SK-N-SH treated with all-trans-retinoic acid at 6 μM for 48 hours (cell line): ENCODE measurements at regions not wholly inside any gene's neighbourhood (a gene's known extent, or its start where the extent isn't known, plus 50 kb on each side); places are given as distances from the start of the nearest gene placed in this dataset.

Experiments used
- ATAC-seq: fragments of 200-7000 bp; cut with Tn5 transposase; 3 replicates; pipeline ENCODE4 v1.9.1; 2020; ENCODE audit warnings: mild to moderate bottlenecking, moderate library complexity
- ARNTL ChIP-seq: fragments of 450-650 bp; formaldehyde crosslinking; IDR thresholded peaks from 2 replicates; pipeline ENCODE4 v1.5.0; 2020; ENCODE audit warnings: low read depth, mild to moderate bottlenecking, moderate library complexity, borderline replicate concordance
- BACH2 ChIP-seq: fragments of 250-450 bp; sonication (Bioruptor Pico); IDR thresholded peaks from 2 replicates; pipeline ENCODE4 v1.9.0; 2021; ENCODE audit warnings: mild to moderate bottlenecking, borderline replicate concordance
- CREB5 ChIP-seq: fragments of 250-450 bp; sonication (Bioruptor Pico); IDR thresholded peaks from 2 replicates; pipeline ENCODE4 v1.5.1; 2020; ENCODE audit warnings: low read depth, mild to moderate bottlenecking, moderate library complexity
- CSDC2 ChIP-seq: fragments of 250-450 bp; sonication (Bioruptor Pico); IDR thresholded peaks from 2 replicates; pipeline ENCODE4 v1.5.0; 2020; ENCODE audit warnings: mild to moderate bottlenecking, moderate library complexity
- CSRNP3 ChIP-seq: fragments of 250-450 bp; sonication (Bioruptor Pico); IDR thresholded peaks from 2 replicates; pipeline ENCODE4 v1.5.1; 2021; ENCODE audit warnings: mild to moderate bottlenecking, moderate library complexity
- ESRRG ChIP-seq: fragments of 250-450 bp; sonication (Bioruptor Pico); IDR thresholded peaks from 2 replicates; pipeline ENCODE4 v1.6.1; 2021; ENCODE audit warnings: mild to moderate bottlenecking
- GLIS3 ChIP-seq: fragments of 250-450 bp; sonication (Bioruptor Pico); IDR thresholded peaks from 2 replicates; pipeline ENCODE4 v1.5.0; 2020; ENCODE audit warnings: mild to moderate bottlenecking, moderate library complexity
- ISL1 ChIP-seq: fragments of 250-450 bp; sonication (Bioruptor Pico); IDR thresholded peaks from 2 replicates; pipeline ENCODE4 v2.1.2; 2022; ENCODE audit warnings: mild to moderate bottlenecking, moderate library complexity
- OSR1 ChIP-seq: fragments of 250-450 bp; sonication (Bioruptor Pico); IDR thresholded peaks from 2 replicates; pipeline ENCODE4 v1.8.0; 2022; ENCODE audit warnings: moderate library complexity, mild to moderate bottlenecking, inconsistent platforms
- PATZ1 ChIP-seq: fragments of 250-450 bp; sonication (Bioruptor Pico); IDR thresholded peaks from 2 replicates; pipeline ENCODE4 v1.8.0; 2020; ENCODE audit warnings: mild to moderate bottlenecking, moderate library complexity, borderline replicate concordance
- POU6F1 ChIP-seq: fragments of 250-450 bp; sonication (Bioruptor Pico); IDR thresholded peaks from 2 replicates; pipeline ENCODE4 v1.8.0; 2021; ENCODE audit warnings: low read depth, mild to moderate bottlenecking, moderate library complexity, borderline replicate concordance
- PPARA ChIP-seq: fragments of 250-450 bp; sonication (Bioruptor Pico); IDR thresholded peaks from 2 replicates; pipeline ENCODE4 v1.5.0; 2020; ENCODE audit warnings: mild to moderate bottlenecking, borderline replicate concordance
- RARB ChIP-seq: fragments of 250-450 bp; sonication (Bioruptor Pico); IDR thresholded peaks from 2 replicates; pipeline ENCODE4 v1.8.0; 2021; ENCODE audit warnings: mild to moderate bottlenecking, moderate library complexity
- SNAI2 ChIP-seq: fragments of 250-450 bp; sonication (Bioruptor Pico); IDR thresholded peaks from 2 replicates; pipeline ENCODE4 v1.5.0; 2020; ENCODE audit warnings: mild to moderate bottlenecking, moderate library complexity
- TCF4 ChIP-seq: fragments of 250-450 bp; sonication (Bioruptor Pico); IDR thresholded peaks from 2 replicates; pipeline ENCODE4 v1.8.0; 2021; ENCODE audit warnings: mild to moderate bottlenecking, moderate library complexity, borderline replicate concordance
- TOX ChIP-seq: fragments of 250-450 bp; sonication (Bioruptor Pico); IDR thresholded peaks from 2 replicates; pipeline ENCODE4 v1.8.0; 2021; ENCODE audit warnings: mild to moderate bottlenecking, moderate library complexity, borderline replicate concordance
- TSHZ2 ChIP-seq: fragments of 250-450 bp; sonication (Bioruptor Pico); IDR thresholded peaks from 2 replicates; pipeline ENCODE4 v1.5.0; 2020; ENCODE audit warnings: mild to moderate bottlenecking, moderate library complexity
- ZC3H10 ChIP-seq: fragments of 250-450 bp; sonication (Bioruptor Pico); IDR thresholded peaks from 2 replicates; pipeline ENCODE4 v1.5.1; 2021; ENCODE audit warnings: mild to moderate bottlenecking, moderate library complexity
- ZFP30 ChIP-seq: fragments of 450-650 bp; formaldehyde crosslinking; IDR thresholded peaks from 2 replicates; pipeline ENCODE4 v1.5.0; 2022; ENCODE audit warnings: mild to moderate bottlenecking, moderate library complexity
- ZNF565 ChIP-seq: fragments of 450-650 bp; formaldehyde crosslinking; conservative IDR thresholded peaks from 2 replicates; pipeline ENCODE4 v1.5.0; 2020; ENCODE audit warnings: low read depth, mild to moderate bottlenecking, moderate library complexity
- ZNF70 ChIP-seq: fragments of 450-650 bp; formaldehyde crosslinking; IDR thresholded peaks from 2 replicates; pipeline ENCODE4 v1.5.0; 2020; ENCODE audit warnings: mild to moderate bottlenecking, moderate library complexity
- ZNF8 ChIP-seq: fragments of 450-650 bp; formaldehyde crosslinking; IDR thresholded peaks from 2 replicates; pipeline ENCODE4 v1.5.0; 2020; ENCODE audit warnings: mild to moderate bottlenecking, moderate library complexity

GRCh38 chr3:94961423-94962100 is 898.7 kb downstream of the NSUN3 start (continued):
- TF ChIP-seq TSHZ2 (CRISPR knock-in tag) (no peak), SNAI2 (no peak), ZNF8 (CRISPR knock-in tag) (no peak), CSRNP3 (CRISPR knock-in tag) (no peak), PPARA (CRISPR knock-in tag) (no peak), ZFP30 (CRISPR knock-in tag) (no peak), ZNF70 (CRISPR knock-in tag) (no peak), ESRRG (CRISPR knock-in tag) (no peak), ISL1 (CRISPR knock-in tag) (no peak), OSR1 (CRISPR knock-in tag) (no peak), TCF4 (CRISPR knock-in tag) (no peak), ZNF565 (CRISPR knock-in tag) (no peak)

- TF ChIP-seq PATZ1 (no peak), PPARA (CRISPR knock-in tag) (no peak), ARNTL (CRISPR knock-in tag) (no peak), ZNF8 (CRISPR knock-in tag) (no peak), CSRNP3 (CRISPR knock-in tag) (no peak), CSDC2 (CRISPR knock-in tag) (no peak), CREB5 (CRISPR knock-in tag) (no peak), ZNF565 (CRISPR knock-in tag) (no peak), SNAI2 (no peak), TSHZ2 (CRISPR knock-in tag) (no peak), TOX (CRISPR knock-in tag) (no peak), POU6F1 (CRISPR knock-in tag) (no peak), ZC3H10 (CRISPR knock-in tag) (no peak), BACH2 (CRISPR knock-in tag) (no peak), RARB (CRISPR knock-in tag) (no peak), ISL1 (CRISPR knock-in tag) (no peak), GLIS3 (CRISPR knock-in tag) (no peak), OSR1 (CRISPR knock-in tag) (no peak), TCF4 (CRISPR knock-in tag) (no peak)
- TF ChIP-seq, all 23 proteins: peak for 0
- ATAC-seq = no peak
Observed at GRCh38 chr3:94965867-94966475, 903.1 kb downstream of the NSUN3 start.
